ENCODE measurements at regions not wholly inside any gene's neighbourhood (a gene's known extent, or its start where the extent isn't known, plus 50 kb on each side); places are given as distances from the start of the nearest gene placed in this dataset.

GRCh38 chr1:244157731-244158438 is 106.8 kb downstream of the ZBTB18 start:
- DNase-seq: no peak

- DNase-seq: no peak
Measured at GRCh38 chr1:244159646-244160045, 108.6 kb downstream of the ZBTB18 start.

GRCh38 chr1:244160455-244161235 is 109.6 kb downstream of the ZBTB18 start:
- DNase-seq: no peak

GRCh38 chr1:244161236-244161510 is 110.1 kb downstream of the ZBTB18 start:
- no peak for DNase-seq

GRCh38 chr1:244162786-244163530 is 111.9 kb downstream of the ZBTB18 start:
- no peak for DNase-seq

- no peak for DNase-seq
Measured at GRCh38 chr1:244163861-244164510, 112.9 kb downstream of the ZBTB18 start.

GRCh38 chr1:244164511-244164890 is 113.4 kb downstream of the ZBTB18 start:
- no peak for DNase-seq

GRCh38 chr1:244165021-244165420 is 113.9 kb downstream of the ZBTB18 start:
- no peak for DNase-seq

GRCh38 chr1:244165701-244166100 is 114.6 kb downstream of the ZBTB18 start:
- DNase-seq: no peak

- no peak for DNase-seq
Measured at GRCh38 chr1:244171241-244171985, 120.3 kb downstream of the ZBTB18 start.

- DNase-seq: no peak
Measured at GRCh38 chr1:244173240-244173639, 122.2 kb downstream of the ZBTB18 start.

- DNase-seq: no peak
Measured at GRCh38 chr1:244173769-244174168, 122.7 kb downstream of the ZBTB18 start.

GRCh38 chr1:244174922-244175521 is 123.9 kb downstream of the ZBTB18 start:
- DNase-seq: no peak

GRCh38 chr1:244176201-244176600 is 125.1 kb downstream of the ZBTB18 start:
- DNase-seq: no peak

- DNase-seq: no peak
Measured at GRCh38 chr1:244180256-244180655, 129.2 kb downstream of the ZBTB18 start.

- DNase-seq: no peak
Measured at GRCh38 chr1:244181867-244182266, 130.8 kb downstream of the ZBTB18 start.

GRCh38 chr1:244183037-244183436 is 132.0 kb downstream of the ZBTB18 start:
- no peak for DNase-seq

- DNase-seq: no peak
Measured at GRCh38 chr1:244186372-244186771, 135.3 kb downstream of the ZBTB18 start.

- no peak for DNase-seq
Measured at GRCh38 chr1:244187310-244187709, 136.2 kb downstream of the ZBTB18 start.

- DNase-seq: no peak
Measured at GRCh38 chr1:244191581-244191980, 140.5 kb downstream of the ZBTB18 start.

GRCh38 chr1:244192325-244192724 is 141.2 kb downstream of the ZBTB18 start:
- no peak for DNase-seq

GRCh38 chr1:244196571-244197285 is 145.6 kb downstream of the ZBTB18 start:
- DNase-seq: no peak

Measured in activated CD4-positive, alpha-beta T cell treated with anti-CD3 and anti-CD28 coated beads, Interleukin-10, Interleukin-2, amounts not matched to agents 100 ng/mL and 50 ng/mL, durations not matched to agents 16 hours and 8 hours (primary cell).